ENCODE measurements at regions not wholly inside any gene's neighbourhood (a gene's known extent, or its start where the extent isn't known, plus 50 kb on each side); places are given as distances from the start of the nearest gene placed in this dataset.
A peak's percentile ranks its signal among the peaks of the same experiment; 100 is the strongest.

GRCh38 chr3:178169421-178169820, 366.8 kb upstream of the KCNMB2 start:
- no peak for DNase-seq (ENCODE audit: low read depth)
- TF ChIP-seq POLR2A (IDR thresholded peaks at IDR 0.05; ENCODE audit: extremely low read depth, insufficient read length) (no peak), MYC (IDR thresholded peaks at IDR 0.05; ENCODE audit: low read depth, low read length) (no peak), MAX (IDR thresholded peaks at IDR 0.05; ENCODE audit: low read depth, low read length) (no peak), CTCF (IDR thresholded peaks at IDR 0.05; ENCODE audit: low read depth, low read length) (no peak)
- H3K4me3 ChIP-seq (ENCODE audit: low read depth, low read length), result no peak overlapping the region

- peak; percentile 40 for DNase-seq (ENCODE audit: low read depth)
- no peak overlapping the region for H3K4me3 ChIP-seq (ENCODE audit: low read depth, low read length)
- no peak for TF ChIP-seq MYC (IDR thresholded peaks at IDR 0.05; ENCODE audit: low read depth, low read length)
- TF ChIP-seq MAX (IDR thresholded peaks at IDR 0.05; ENCODE audit: low read depth, low read length), result no peak
- TF ChIP-seq CTCF (IDR thresholded peaks at IDR 0.05; ENCODE audit: low read depth, low read length), result no peak
- TF ChIP-seq POLR2A (IDR thresholded peaks at IDR 0.05; ENCODE audit: extremely low read depth, insufficient read length), result no peak
Measured at GRCh38 chr3:178170698-178171535, 365.3 kb upstream of the KCNMB2 start.

GRCh38 chr3:178172121-178172520, 364.1 kb upstream of the KCNMB2 start:
- no peak for DNase-seq (ENCODE audit: low read depth)
- TF ChIP-seq POLR2A (IDR thresholded peaks at IDR 0.05; ENCODE audit: extremely low read depth, insufficient read length) (no peak), MAX (IDR thresholded peaks at IDR 0.05; ENCODE audit: low read depth, low read length) (no peak), MYC (IDR thresholded peaks at IDR 0.05; ENCODE audit: low read depth, low read length) (no peak), CTCF (IDR thresholded peaks at IDR 0.05; ENCODE audit: low read depth, low read length) (no peak)
- H3K4me3 ChIP-seq (ENCODE audit: low read depth, low read length), result no peak overlapping the region

GRCh38 chr3:178174201-178174915, 361.9 kb upstream of the KCNMB2 start:
- no peak for TF ChIP-seq POLR2A (IDR thresholded peaks at IDR 0.05; ENCODE audit: extremely low read depth, insufficient read length)
- TF ChIP-seq CTCF (IDR thresholded peaks at IDR 0.05; ENCODE audit: low read depth, low read length), result no peak
- TF ChIP-seq MYC (IDR thresholded peaks at IDR 0.05; ENCODE audit: low read depth, low read length), result no peak
- TF ChIP-seq MAX (IDR thresholded peaks at IDR 0.05; ENCODE audit: low read depth, low read length), result no peak
- H3K4me3 ChIP-seq (ENCODE audit: low read depth, low read length), result no peak overlapping the region
- DNase-seq (ENCODE audit: low read depth), result no peak

GRCh38 chr3:178181088-178181487, 355.1 kb upstream of the KCNMB2 start:
- DNase-seq (ENCODE audit: low read depth), result no peak
- H3K4me3 ChIP-seq (ENCODE audit: low read depth, low read length), result no peak overlapping the region
- TF ChIP-seq MYC (IDR thresholded peaks at IDR 0.05; ENCODE audit: low read depth, low read length) (no peak), MAX (IDR thresholded peaks at IDR 0.05; ENCODE audit: low read depth, low read length) (no peak), POLR2A (IDR thresholded peaks at IDR 0.05; ENCODE audit: extremely low read depth, insufficient read length) (no peak), CTCF (IDR thresholded peaks at IDR 0.05; ENCODE audit: low read depth, low read length) (no peak)
